Neutrophil (primary cell): ENCODE measurements at regions not wholly inside any gene's neighbourhood (a gene's known extent, or its start where the extent isn't known, plus 50 kb on each side); places are given as distances from the start of the nearest gene placed in this dataset.

Source experiments
- H3K27ac ChIP-seq: fragments of 200-600 bp; sonication (generic); 2 replicates; pipeline ENCODE4 v1.5.1; 2016; ENCODE audit warnings: mild to moderate bottlenecking, moderate library complexity
- H3K27me3 ChIP-seq: fragments of 200-600 bp; sonication (generic); 2 replicates; pipeline ENCODE4 v1.6.0; 2016; ENCODE audit warnings: mild to moderate bottlenecking
- H3K36me3 ChIP-seq: fragments of 200-600 bp; sonication (generic); 2 replicates; pipeline ENCODE4 v1.5.1; 2017
- H3K4me1 ChIP-seq, 2 experiments: fragments of 200-600 bp in 1 of 2; sonication (generic) in 1 of 2; 1 replicate in 1 of 2; 2 replicates in 1 of 2; pipeline versions ENCODE4 v1.5.1 to v1.6.1; 2013 to 2016; ENCODE audit warnings: low read depth in 1 of 2, low read length in 1 of 2, mild to moderate bottlenecking in 1 of 2, moderate library complexity in 1 of 2; ENCODE audit not compliant: control insufficient read depth in 1 of 2, insufficient read depth in 1 of 2
- H3K4me3 ChIP-seq, 2 experiments: fragments of 200-600 bp in 1 of 2; sonication (generic) in 1 of 2; 1 replicate in 1 of 2; 2 replicates in 1 of 2; pipeline ENCODE4 v1.5.1; 2013 to 2016; ENCODE audit warnings: low read depth in 1 of 2, low read length in 1 of 2, mild to moderate bottlenecking in 1 of 2, moderate library complexity in 1 of 2
- H3K9me3 ChIP-seq: fragments of 200-600 bp; sonication (generic); 2 replicates; pipeline ENCODE4 v1.5.1; 2016
- TF ChIP-seq, protein P1 (sequence below): fragments of 200-600 bp; sonication (generic); IDR thresholded peaks from 2 replicates; pipeline ENCODE4 v1.5.1; 2016; ENCODE audit warnings: antibody characterized with exemption

GRCh38 chr2:17441055-17441771, 77.0 kb downstream of the RAD51AP2 start:
- no peaks in the 10 kb centered on the region for H3K9me3 ChIP-seq
- H3K27me3 ChIP-seq: no peaks in the 10 kb centered on the region
- no peaks in the 10 kb centered on the region for H3K36me3 ChIP-seq
- TF ChIP-seq, protein P1, sequence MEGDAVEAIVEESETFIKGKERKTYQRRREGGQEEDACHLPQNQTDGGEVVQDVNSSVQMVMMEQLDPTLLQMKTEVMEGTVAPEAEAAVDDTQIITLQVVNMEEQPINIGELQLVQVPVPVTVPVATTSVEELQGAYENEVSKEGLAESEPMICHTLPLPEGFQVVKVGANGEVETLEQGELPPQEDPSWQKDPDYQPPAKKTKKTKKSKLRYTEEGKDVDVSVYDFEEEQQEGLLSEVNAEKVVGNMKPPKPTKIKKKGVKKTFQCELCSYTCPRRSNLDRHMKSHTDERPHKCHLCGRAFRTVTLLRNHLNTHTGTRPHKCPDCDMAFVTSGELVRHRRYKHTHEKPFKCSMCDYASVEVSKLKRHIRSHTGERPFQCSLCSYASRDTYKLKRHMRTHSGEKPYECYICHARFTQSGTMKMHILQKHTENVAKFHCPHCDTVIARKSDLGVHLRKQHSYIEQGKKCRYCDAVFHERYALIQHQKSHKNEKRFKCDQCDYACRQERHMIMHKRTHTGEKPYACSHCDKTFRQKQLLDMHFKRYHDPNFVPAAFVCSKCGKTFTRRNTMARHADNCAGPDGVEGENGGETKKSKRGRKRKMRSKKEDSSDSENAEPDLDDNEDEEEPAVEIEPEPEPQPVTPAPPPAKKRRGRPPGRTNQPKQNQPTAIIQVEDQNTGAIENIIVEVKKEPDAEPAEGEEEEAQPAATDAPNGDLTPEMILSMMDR: no peak
- no peak overlapping the region for H3K4me3 ChIP-seq
- no peaks in the 10 kb centered on the region for H3K4me1 ChIP-seq
- H3K27ac ChIP-seq: no peak overlapping the region

DNA sequence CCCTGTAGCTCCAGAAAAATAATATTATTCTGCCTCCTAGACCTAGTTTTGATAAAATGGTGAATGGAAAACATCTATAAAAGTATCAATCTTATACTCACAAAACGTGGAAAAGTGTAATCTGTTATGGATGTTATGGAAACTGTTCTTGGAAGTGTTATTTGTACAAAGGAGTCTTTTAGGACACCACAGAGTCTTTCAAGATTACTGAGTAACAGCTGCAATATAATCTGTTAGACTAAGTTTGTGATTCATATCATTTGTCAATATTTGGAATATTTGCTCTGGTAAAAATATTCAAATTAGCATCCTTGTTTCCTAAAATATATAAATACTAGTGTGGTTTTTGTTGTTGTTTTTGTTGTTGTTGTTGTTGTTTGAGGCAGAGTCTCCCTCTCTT, 87.9 kb downstream of the RAD51AP2 start:
- Histone ChIP-seq H3K4me1 (no peaks in the 10 kb centered on the region), H3K36me3 (no peaks in the 10 kb centered on the region), H3K27ac (no peak overlapping the region), H3K4me3 (no peak overlapping the region), H3K27me3 (no peaks in the 10 kb centered on the region), H3K9me3 (no peaks in the 10 kb centered on the region)
- TF ChIP-seq, protein P1: no peak

GRCh38 chr2:17429130-17429529, 89.1 kb downstream of the RAD51AP2 start:
- Histone ChIP-seq H3K27me3 (no peaks in the 10 kb centered on the region), H3K9me3 (no peaks in the 10 kb centered on the region), H3K27ac (no peak overlapping the region), H3K4me3 (no peak overlapping the region), H3K4me1 (no peaks in the 10 kb centered on the region), H3K36me3 (no peaks in the 10 kb centered on the region)
- TF ChIP-seq, protein P1: no peak

DNA sequence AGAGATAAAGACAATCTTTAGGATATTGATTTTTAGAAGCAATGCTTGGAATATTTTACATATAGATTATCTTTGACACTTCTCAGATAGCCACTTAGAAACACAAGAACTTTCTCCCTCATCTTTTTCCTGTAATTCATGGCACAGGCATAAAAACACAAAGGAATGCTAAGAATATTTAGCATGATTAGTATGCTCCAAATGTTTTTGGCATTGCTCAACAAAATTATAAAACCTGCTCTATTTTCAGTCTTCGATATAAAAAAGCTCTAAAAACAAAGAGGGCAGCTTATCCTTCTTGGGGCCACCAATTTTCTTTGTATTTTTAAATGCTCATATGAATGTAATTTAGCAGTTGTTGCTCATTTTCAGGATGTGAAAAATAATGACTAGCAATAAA, 90.8 kb downstream of the RAD51AP2 start:
- Histone ChIP-seq H3K27ac (no peak overlapping the region), H3K9me3 (no peaks in the 10 kb centered on the region), H3K4me1 (no peaks in the 10 kb centered on the region), H3K4me3 (no peak overlapping the region), H3K27me3 (no peaks in the 10 kb centered on the region), H3K36me3 (no peaks in the 10 kb centered on the region)
- TF ChIP-seq, protein P1: no peak

- no peaks in the 10 kb centered on the region for H3K9me3 ChIP-seq
- no peak overlapping the region for H3K4me3 ChIP-seq
- TF ChIP-seq, protein P1: no peak
- no peaks in the 10 kb centered on the region for H3K27me3 ChIP-seq
- no peaks in the 10 kb centered on the region for H3K4me1 ChIP-seq
- no peaks in the 10 kb centered on the region for H3K36me3 ChIP-seq
- H3K27ac ChIP-seq: no peak overlapping the region
These were observed 91.5 kb downstream of the RAD51AP2 start for GRCh38 chr2:17426743-17427142.
